HEK293 (cell line): ENCODE measurements at regions not wholly inside any gene's neighbourhood (a gene's known extent, or its start where the extent isn't known, plus 50 kb on each side); places are given as distances from the start of the nearest gene placed in this dataset.

Experiments
- CTCF ChIA-PET: fragments of 350-600 bp; formaldehyde crosslinking; extraction: SDS; loops from one replicate; lab custom pipeline; 2021; ENCODE audit warnings: antibody characterized with exemption; lab: Yijun Ruan, JAX
- POLR2A ChIA-PET: fragments of 300-600 bp; formaldehyde crosslinking; extraction: SDS; loops from one replicate; lab custom pipeline; 2020; ENCODE audit warnings: antibody characterized with exemption, inconsistent platforms; lab: Yijun Ruan, JAX
- H3K27ac ChIP-seq: fragments of 200-500 bp; sonication (Bioruptor generic); 2 replicates; pipeline ENCODE4 v1.5.1; 2014; ENCODE audit warnings: low read depth, low read length, control low read depth, inconsistent platforms; ENCODE audit errors: extremely low read depth
- H3K36me3 ChIP-seq, 2 experiments: fragments of 200-500 bp in 1 of 2; sonication (Bioruptor generic) in 1 of 2; 1 replicate in 1 of 2; 2 replicates in 1 of 2; pipeline ENCODE4 v1.5.1; 2014 to 2017; ENCODE audit warnings: inconsistent platforms in 2 of 2, low read length in 2 of 2; ENCODE audit not compliant: control insufficient read depth in 2 of 2, insufficient read depth in 1 of 2
- H3K4me1 ChIP-seq: fragments of 200-500 bp; sonication (Bioruptor generic); 2 replicates; pipeline ENCODE4 v1.5.1; 2014; ENCODE audit warnings: mild to moderate bottlenecking, low read length, inconsistent platforms; ENCODE audit not compliant: control insufficient read depth, insufficient read depth
- H3K4me3 ChIP-seq: 2 replicates; pipeline ENCODE4 v1.5.1; 2011; ENCODE audit warnings: low read depth, mild to moderate bottlenecking, control low read depth, low read length, moderate library complexity
- H3K9me3 ChIP-seq: fragments of 200-500 bp; sonication (Bioruptor generic); 2 replicates; pipeline ENCODE4 v1.5.1; 2014; ENCODE audit warnings: low read depth, low read length, inconsistent platforms; ENCODE audit not compliant: control insufficient read depth, insufficient read depth
- GLIS1 ChIP-seq: fragments of 450-650 bp; formaldehyde crosslinking; IDR thresholded peaks from 2 replicates; pipeline ENCODE4 v1.5.1; 2016; ENCODE audit warnings: missing biosample characterization, missing genetic modification characterization
- PRDM4 ChIP-seq: fragments of 450-650 bp; formaldehyde crosslinking; IDR thresholded peaks from 2 replicates; pipeline ENCODE4 v1.5.1; 2017; ENCODE audit warnings: missing biosample characterization, missing genetic modification characterization
- REST ChIP-seq: fragments of 450-650 bp; formaldehyde crosslinking; IDR thresholded peaks from 2 replicates; pipeline ENCODE4 v1.5.1; 2016; ENCODE audit warnings: missing biosample characterization, missing genetic modification characterization
- SP7 ChIP-seq: fragments of 450-650 bp; formaldehyde crosslinking; IDR thresholded peaks from 2 replicates; pipeline ENCODE4 v1.5.1; 2016; ENCODE audit warnings: missing biosample characterization, missing genetic modification characterization
- TSHZ1 ChIP-seq: fragments of 450-650 bp; formaldehyde crosslinking; IDR thresholded peaks from 2 replicates; pipeline ENCODE4 v1.5.1; 2016; ENCODE audit warnings: missing biosample characterization, missing genetic modification characterization, borderline replicate concordance
- ZNF248 ChIP-seq: fragments of 450-650 bp; formaldehyde crosslinking; IDR thresholded peaks from 2 replicates; pipeline ENCODE4 v1.5.1; 2017; ENCODE audit warnings: missing biosample characterization, missing genetic modification characterization
- ZNF560 ChIP-seq: fragments of 450-650 bp; formaldehyde crosslinking; IDR thresholded peaks from 2 replicates; pipeline ENCODE4 v1.5.1; 2017; ENCODE audit warnings: missing biosample characterization, missing genetic modification characterization, borderline replicate concordance
- ZNF580 ChIP-seq: fragments of 450-650 bp; formaldehyde crosslinking; IDR thresholded peaks from 2 replicates; pipeline ENCODE4 v1.5.1; 2016; ENCODE audit warnings: missing biosample characterization, missing genetic modification characterization
- ZNF654 ChIP-seq: fragments of 450-650 bp; formaldehyde crosslinking; IDR thresholded peaks from 2 replicates; pipeline ENCODE4 v1.5.1; 2016; ENCODE audit warnings: low read depth, missing biosample characterization, missing genetic modification characterization
- TF ChIP-seq, protein P1 (sequence below): fragments of 450-650 bp; formaldehyde crosslinking; IDR thresholded peaks from 2 replicates; pipeline ENCODE4 v1.5.1; 2016; ENCODE audit warnings: missing biosample characterization, missing genetic modification characterization
- TF ChIP-seq, protein P2 (sequence below): fragments of 450-650 bp; formaldehyde crosslinking; IDR thresholded peaks from 2 replicates; pipeline ENCODE4 v1.5.1; 2016; ENCODE audit warnings: missing biosample characterization, missing genetic modification characterization

DNA sequence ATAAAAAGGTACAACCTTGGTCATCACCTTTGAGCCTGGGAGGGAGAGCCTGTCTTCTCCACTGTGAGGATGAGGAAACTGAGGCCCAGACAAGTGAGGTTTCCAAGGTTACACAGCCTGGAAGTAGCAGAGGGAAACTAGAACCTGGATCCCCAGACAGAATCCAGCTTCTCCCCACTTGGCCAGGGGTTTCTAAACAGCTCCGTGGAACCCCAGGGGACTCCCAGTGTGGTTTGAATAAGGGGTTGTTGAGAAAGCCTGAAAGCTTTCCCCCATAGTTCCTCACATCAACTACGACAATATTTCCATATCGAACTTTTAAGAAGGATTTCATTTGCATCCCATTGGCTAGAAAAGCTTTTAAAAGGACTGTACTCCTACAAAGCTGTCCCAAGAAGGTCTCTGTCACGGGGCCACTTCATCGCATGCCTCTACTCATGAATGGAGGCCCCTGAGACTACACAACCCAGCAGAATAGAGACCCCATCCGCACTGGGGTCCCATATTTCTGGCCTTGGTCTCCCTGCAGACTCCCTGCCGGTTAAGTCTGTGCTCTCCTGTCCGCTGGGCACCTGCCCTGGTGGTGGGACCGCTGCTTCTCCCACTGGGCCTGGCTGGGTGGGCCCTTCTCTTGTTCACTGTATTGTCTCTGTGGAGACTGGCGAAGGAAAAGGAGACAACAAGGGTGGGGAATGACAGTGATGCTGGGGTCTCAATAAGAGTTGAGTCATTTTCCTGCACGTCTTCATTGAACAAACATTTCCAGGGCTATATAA, 178.5 kb downstream of the SMAD6 start (continued):
- TF ChIP-seq PRDM4 (no peak), ZNF580 (tag by site-specific recombination) (no peak), GLIS1 (tag by site-specific recombination) (no peak)
- TF ChIP-seq, protein P1, sequence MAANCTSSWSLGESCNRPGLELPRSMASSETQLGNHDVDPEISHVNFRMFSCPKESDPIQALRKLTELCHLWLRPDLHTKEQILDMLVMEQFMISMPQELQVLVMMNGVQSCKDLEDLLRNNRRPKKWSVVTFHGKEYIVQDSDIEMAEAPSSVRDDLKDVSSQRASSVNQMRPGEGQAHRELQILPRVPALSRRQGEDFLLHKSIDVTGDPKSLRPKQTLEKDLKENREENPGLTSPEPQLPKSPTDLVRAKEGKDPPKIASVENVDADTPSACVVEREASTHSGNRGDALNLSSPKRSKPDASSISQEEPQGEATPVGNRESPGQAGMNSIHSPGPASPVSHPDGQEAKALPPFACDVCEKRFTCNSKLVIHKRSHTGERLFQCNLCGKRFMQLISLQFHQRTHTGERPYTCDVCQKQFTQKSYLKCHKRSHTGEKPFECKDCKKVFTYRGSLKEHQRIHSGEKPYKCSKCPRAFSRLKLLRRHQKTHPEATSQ (tag by site-specific recombination): no peak
- TF ChIP-seq, protein P2, sequence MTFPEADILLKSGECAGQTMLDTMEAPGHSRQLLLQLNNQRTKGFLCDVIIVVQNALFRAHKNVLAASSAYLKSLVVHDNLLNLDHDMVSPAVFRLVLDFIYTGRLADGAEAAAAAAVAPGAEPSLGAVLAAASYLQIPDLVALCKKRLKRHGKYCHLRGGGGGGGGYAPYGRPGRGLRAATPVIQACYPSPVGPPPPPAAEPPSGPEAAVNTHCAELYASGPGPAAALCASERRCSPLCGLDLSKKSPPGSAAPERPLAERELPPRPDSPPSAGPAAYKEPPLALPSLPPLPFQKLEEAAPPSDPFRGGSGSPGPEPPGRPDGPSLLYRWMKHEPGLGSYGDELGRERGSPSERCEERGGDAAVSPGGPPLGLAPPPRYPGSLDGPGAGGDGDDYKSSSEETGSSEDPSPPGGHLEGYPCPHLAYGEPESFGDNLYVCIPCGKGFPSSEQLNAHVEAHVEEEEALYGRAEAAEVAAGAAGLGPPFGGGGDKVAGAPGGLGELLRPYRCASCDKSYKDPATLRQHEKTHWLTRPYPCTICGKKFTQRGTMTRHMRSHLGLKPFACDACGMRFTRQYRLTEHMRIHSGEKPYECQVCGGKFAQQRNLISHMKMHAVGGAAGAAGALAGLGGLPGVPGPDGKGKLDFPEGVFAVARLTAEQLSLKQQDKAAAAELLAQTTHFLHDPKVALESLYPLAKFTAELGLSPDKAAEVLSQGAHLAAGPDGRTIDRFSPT (tag by site-specific recombination): no peak

- ChIA-PET POLR2A (interaction anchor here (0.9 kb wide), 1 partner anchor 30 kb away, joined by 3 read pairs; no protein-coding TSS in a partner anchor), CTCF (interaction anchor here (0.8 to 2.0 kb wide), 5 partner anchors 17 to 383 kb away, joined by 3 to 14 read pairs (median 3); no protein-coding TSS in a partner anchor)
- TF ChIP-seq, protein P1 (tag by site-specific recombination): no peak
- TF ChIP-seq ZNF560 (no peak), SP7 (tag by site-specific recombination) (no peak), TSHZ1 (tag by site-specific recombination) (no peak), REST (no peak), ZNF248 (no peak), GLIS1 (tag by site-specific recombination) (peak; percentile 52; the same call in 1 of the 2 replicates), ZNF654 (tag by site-specific recombination) (no peak)
- TF ChIP-seq, all 188 proteins: peak for 1
These were observed 179.3 kb downstream of the SMAD6 start for GRCh38 chr15:66881173-66881905.

More at GRCh38 chr15:66881173-66881905, 179.3 kb downstream of the SMAD6 start:
- Histone ChIP-seq H3K36me3 (no peaks in the 10 kb centered on the region), H3K9me3 (no peaks in the 10 kb centered on the region), H3K27ac (no peak overlapping the region), H3K4me3 (no peak overlapping the region), H3K4me1 (peaks cover 22% of the 10 kb centered on the region)
